ENCODE measurements at regions not wholly inside any gene's neighbourhood (a gene's known extent, or its start where the extent isn't known, plus 50 kb on each side); places are given as distances from the start of the nearest gene placed in this dataset.

GRCh38 chr20:51298141-51298749, 244.3 kb downstream of the NFATC2 start:
- no peak for TF ChIP-seq CTCF (IDR thresholded peaks at IDR 0.05)
- no peaks in the 10 kb centered on the region for H3K27me3 Mint-ChIP-seq (ENCODE audit: low read depth)
- H3K36me3 Mint-ChIP-seq (ENCODE audit: low read depth), result peaks cover 6% of the 10 kb centered on the region
- H3K4me3 Mint-ChIP-seq (ENCODE audit: unreplicated experiment), result no peak overlapping the region
- peaks cover 3% of the 10 kb centered on the region for H3K4me1 Mint-ChIP-seq (ENCODE audit: low read depth)
- H3K27ac Mint-ChIP-seq (ENCODE audit: unreplicated experiment), result no peak overlapping the region
- peaks cover 12% of the 10 kb centered on the region for H3K9me3 Mint-ChIP-seq (ENCODE audit: low read depth)
- DNase-seq (ENCODE audit: low spot score), result no peak

GRCh38 chr20:51287628-51288413, 254.7 kb downstream of the NFATC2 start:
- Mint-ChIP-seq H3K27me3 (ENCODE audit: low read depth) (peaks cover 3% of the 10 kb centered on the region), H3K4me3 (ENCODE audit: unreplicated experiment) (no peak overlapping the region), H3K36me3 (ENCODE audit: low read depth) (peaks cover 1% of the 10 kb centered on the region), H3K27ac (ENCODE audit: unreplicated experiment) (no peak overlapping the region), H3K9me3 (ENCODE audit: low read depth) (peaks cover 8% of the 10 kb centered on the region), H3K4me1 (ENCODE audit: low read depth) (peaks cover 5% of the 10 kb centered on the region)
- no peak for TF ChIP-seq CTCF (IDR thresholded peaks at IDR 0.05)
- DNase-seq (ENCODE audit: low spot score), result no peak

GRCh38 chr20:51286758-51287157, 255.8 kb downstream of the NFATC2 start:
- DNase-seq (ENCODE audit: low spot score), result no peak
- Mint-ChIP-seq H3K27ac (ENCODE audit: unreplicated experiment) (no peak overlapping the region), H3K9me3 (ENCODE audit: low read depth) (peaks cover 8% of the 10 kb centered on the region), H3K4me1 (ENCODE audit: low read depth) (peaks cover 5% of the 10 kb centered on the region), H3K27me3 (ENCODE audit: low read depth) (peaks cover 3% of the 10 kb centered on the region), H3K4me3 (ENCODE audit: unreplicated experiment) (no peak overlapping the region), H3K36me3 (ENCODE audit: low read depth) (peaks cover 1% of the 10 kb centered on the region)
- no peak for TF ChIP-seq CTCF (IDR thresholded peaks at IDR 0.05)

- TF ChIP-seq CTCF (IDR thresholded peaks at IDR 0.05), result no peak
- Mint-ChIP-seq H3K9me3 (ENCODE audit: low read depth) (peaks cover 8% of the 10 kb centered on the region), H3K36me3 (ENCODE audit: low read depth) (peaks cover 1% of the 10 kb centered on the region), H3K4me1 (ENCODE audit: low read depth) (peaks cover 5% of the 10 kb centered on the region), H3K27me3 (ENCODE audit: low read depth) (peaks cover 3% of the 10 kb centered on the region), H3K4me3 (ENCODE audit: unreplicated experiment) (no peak overlapping the region), H3K27ac (ENCODE audit: unreplicated experiment) (no peak overlapping the region)
- no peak for DNase-seq (ENCODE audit: low spot score)
Measured at GRCh38 chr20:51285684-51286083, 256.8 kb downstream of the NFATC2 start.

GRCh38 chr20:51284871-51285270, 257.6 kb downstream of the NFATC2 start:
- peaks cover 5% of the 10 kb centered on the region for H3K4me1 Mint-ChIP-seq (ENCODE audit: low read depth)
- H3K9me3 Mint-ChIP-seq (ENCODE audit: low read depth), result peaks cover 7% of the 10 kb centered on the region
- no peaks in the 10 kb centered on the region for H3K36me3 Mint-ChIP-seq (ENCODE audit: low read depth)
- no peak for DNase-seq (ENCODE audit: low spot score)
- no peak overlapping the region for H3K27ac Mint-ChIP-seq (ENCODE audit: unreplicated experiment)
- TF ChIP-seq CTCF (IDR thresholded peaks at IDR 0.05), result no peak
- H3K27me3 Mint-ChIP-seq (ENCODE audit: low read depth), result peaks cover 4% of the 10 kb centered on the region
- H3K4me3 Mint-ChIP-seq (ENCODE audit: unreplicated experiment), result no peak overlapping the region

Measured in chondrocyte (in vitro differentiated cells).